ENCODE measurements at regions not wholly inside any gene's neighbourhood (a gene's known extent, or its start where the extent isn't known, plus 50 kb on each side); places are given as distances from the start of the nearest gene placed in this dataset.

- no peak for TF ChIP-seq CTCF (conservative IDR thresholded peaks at IDR 0.05)
- no peaks in the 10 kb centered on the region for H3K36me3 Mint-ChIP-seq (ENCODE audit: low read depth)
- Histone ChIP-seq H3K27ac (ENCODE audit: low read depth, low read length) (no peak overlapping the region), H3K4me1 (ENCODE audit: control insufficient read depth, insufficient read depth, low read length) (no peaks in the 10 kb centered on the region), H3K9ac (ENCODE audit: extremely low read depth, low read length, poor library complexity, severe bottlenecking) (no peak overlapping the region), H3K36me3 (ENCODE audit: control insufficient read depth, insufficient read depth, low read length) (no peaks in the 10 kb centered on the region), H3K9me3 (ENCODE audit: control insufficient read depth, low read length) (no peaks in the 10 kb centered on the region), H3K4me3 (ENCODE audit: low read length) (no peak overlapping the region), H3K27me3 (ENCODE audit: control insufficient read depth, insufficient read depth, low read length, poor library complexity, severe bottlenecking) (no peaks in the 10 kb centered on the region)
- no peaks in the 10 kb centered on the region for H3K27me3 Mint-ChIP-seq (ENCODE audit: insufficient read depth)
- H3K9me3 Mint-ChIP-seq, result peaks cover 5% of the 10 kb centered on the region
- 68 to 87% methylated on average over 5 to 6 of the region's 6 CpGs for WGBS, 2 experiments (ENCODE audit: insufficient coverage in 1 of 2, insufficient read length in 1 of 2)
- H3K27ac Mint-ChIP-seq, result no peak overlapping the region
- DNase-seq, result peak; percentile 61
- peaks cover 2% of the 10 kb centered on the region for H3K4me1 Mint-ChIP-seq
- H3K4me3 Mint-ChIP-seq, result no peak overlapping the region
Measured at GRCh38 chr4:170979736-170980135, 833.5 kb upstream of the GALNTL6 start.

- Histone ChIP-seq H3K4me3 (ENCODE audit: low read length) (no peak overlapping the region), H3K9ac (ENCODE audit: extremely low read depth, low read length, poor library complexity, severe bottlenecking) (no peak overlapping the region), H3K27ac (ENCODE audit: low read depth, low read length) (no peak overlapping the region), H3K36me3 (ENCODE audit: control insufficient read depth, insufficient read depth, low read length) (no peaks in the 10 kb centered on the region), H3K9me3 (ENCODE audit: control insufficient read depth, low read length) (no peaks in the 10 kb centered on the region), H3K27me3 (ENCODE audit: control insufficient read depth, insufficient read depth, low read length, poor library complexity, severe bottlenecking) (no peaks in the 10 kb centered on the region), H3K4me1 (ENCODE audit: control insufficient read depth, insufficient read depth, low read length) (no peaks in the 10 kb centered on the region)
- peak; percentile 56 for DNase-seq
- no peak overlapping the region for H3K27ac Mint-ChIP-seq
- peaks cover 7% of the 10 kb centered on the region for H3K4me1 Mint-ChIP-seq
- peaks cover 5% of the 10 kb centered on the region for H3K9me3 Mint-ChIP-seq
- TF ChIP-seq CTCF (conservative IDR thresholded peaks at IDR 0.05), result peak; percentile 13
- no peaks in the 10 kb centered on the region for H3K27me3 Mint-ChIP-seq (ENCODE audit: insufficient read depth)
- WGBS, 2 experiments (ENCODE audit: insufficient coverage in 1 of 2, insufficient read length in 1 of 2), result 93 to 98% methylated on average over 5 to 6 of the region's 6 CpGs
- no peaks in the 10 kb centered on the region for H3K36me3 Mint-ChIP-seq (ENCODE audit: low read depth)
- H3K4me3 Mint-ChIP-seq, result no peak overlapping the region
Measured at GRCh38 chr4:170978990-170979389, 834.2 kb upstream of the GALNTL6 start.

- no peaks in the 10 kb centered on the region for H3K36me3 Mint-ChIP-seq (ENCODE audit: low read depth)
- H3K4me1 ChIP-seq (ENCODE audit: control insufficient read depth, insufficient read depth, low read length), result no peaks in the 10 kb centered on the region
- H3K9me3 Mint-ChIP-seq, result no peaks in the 10 kb centered on the region
- DNase-seq, result no peak
- no peaks in the 10 kb centered on the region for H3K4me1 Mint-ChIP-seq
- H3K9me3 ChIP-seq (ENCODE audit: control insufficient read depth, low read length), result no peaks in the 10 kb centered on the region
- WGBS, 2 experiments (ENCODE audit: insufficient coverage in 1 of 2, insufficient read length in 1 of 2), result 94 to 100% methylated on average over 2 to 3 of the region's 3 CpGs
- H3K9ac ChIP-seq (ENCODE audit: extremely low read depth, low read length, poor library complexity, severe bottlenecking), result no peak overlapping the region
- no peak overlapping the region for H3K4me3 Mint-ChIP-seq
- no peak for TF ChIP-seq CTCF (conservative IDR thresholded peaks at IDR 0.05)
- H3K36me3 ChIP-seq (ENCODE audit: control insufficient read depth, insufficient read depth, low read length), result no peaks in the 10 kb centered on the region
- no peak overlapping the region for H3K27ac Mint-ChIP-seq
- no peaks in the 10 kb centered on the region for H3K27me3 Mint-ChIP-seq (ENCODE audit: insufficient read depth)
- H3K4me3 ChIP-seq (ENCODE audit: low read length), result no peak overlapping the region
- H3K27me3 ChIP-seq (ENCODE audit: control insufficient read depth, insufficient read depth, low read length, poor library complexity, severe bottlenecking), result no peaks in the 10 kb centered on the region
- no peak overlapping the region for H3K27ac ChIP-seq (ENCODE audit: low read depth, low read length)
Measured at GRCh38 chr4:170949084-170949483, 859.3 kb upstream of the AADAT start.
